Small intestine (tissue), 7 donors: ENCODE measurements at regions not wholly inside any gene's neighbourhood (a gene's known extent, or its start where the extent isn't known, plus 50 kb on each side); places are given as distances from the start of the nearest gene placed in this dataset.

Experiments
- DNase-seq, 2 donors: peaks; one replicate each; pipeline versions ENCODE4 v3.0.0 to v3.0.0-alpha.2; 2013
- FAIRE-seq: peaks from 2 replicates; lab custom pipeline; 2012; peaks lifted over from hg19 to GRCh38; lab: Jason Lieb, UNC
- H3K27ac ChIP-seq, 3 donors: one replicate each; pipeline ENCODE4 v1.5.1; 2013; ENCODE audit warnings: low read length in 2 of 3, mild to moderate bottlenecking in 2 of 3, control low read depth in 1 of 3, inconsistent platforms in 1 of 3, low read depth in 1 of 3, moderate library complexity in 1 of 3
- H3K27me3 ChIP-seq, 3 donors: one replicate each; pipeline ENCODE4 v1.6.1; 2013; ENCODE audit warnings: low read length in 3 of 3, inconsistent platforms in 1 of 3; ENCODE audit not compliant: control insufficient read depth in 3 of 3, insufficient read depth in 3 of 3
- H3K36me3 ChIP-seq, 3 donors: one replicate each; pipeline ENCODE4 v1.6.1; 2013; ENCODE audit warnings: low read length in 3 of 3, inconsistent platforms in 1 of 3, low read depth in 1 of 3, mild to moderate bottlenecking in 1 of 3, moderate library complexity in 1 of 3; ENCODE audit not compliant: control insufficient read depth in 3 of 3, insufficient read depth in 2 of 3
- H3K4me1 ChIP-seq, 3 donors: one replicate each; pipeline ENCODE4 v1.6.1; 2013; ENCODE audit warnings: low read length in 2 of 3, inconsistent platforms in 1 of 3, low read depth in 1 of 3, mild to moderate bottlenecking in 1 of 3, moderate library complexity in 1 of 3; ENCODE audit not compliant: control insufficient read depth in 3 of 3, insufficient read depth in 2 of 3
- H3K4me3 ChIP-seq, 3 donors: one replicate each; pipeline ENCODE4 v1.5.1; 2013; ENCODE audit warnings: low read length in 3 of 3, control low read depth in 1 of 3, inconsistent platforms in 1 of 3, low read depth in 1 of 3, mild to moderate bottlenecking in 1 of 3, moderate library complexity in 1 of 3
- H3K9me3 ChIP-seq, 2 donors: one replicate each; pipeline ENCODE4 v1.6.1; 2013; ENCODE audit warnings: low read depth in 1 of 2, low read length in 1 of 2; ENCODE audit not compliant: control insufficient read depth in 2 of 2, insufficient read depth in 1 of 2
- WGBS, 3 donors: extraction: QIAGEN DNeasy Blood & Tissue Kit; methylation state at CpG; one replicate each; pipeline ENCODE4 v1.1.7; 2013; 5-methylcytosine and 5-hydroxymethylcytosine counted together
- donor health status: healthy with polysubstance abuse.
- donor health status: control.
- donor health status: control.
- donor health status: Bipolar disorder and iron deficiency.
- donor health status: healthy.

GRCh38 chr20:51218603-51219002 is 195.7 kb upstream of the KCNG1 start:
- FAIRE-seq = no peak
- WGBS, 3 donors = 83 to 100% (median 93%) methylated on average over 1 of the region's 1 CpG

GRCh38 chr20:51217347-51218045 is 194.6 kb upstream of the KCNG1 start:
- Histone ChIP-seq H3K36me3 (no peaks in the 10 kb centered on the region), H3K4me3 (no peak overlapping the region), H3K27ac (no peak overlapping the region), H3K9me3 (peaks cover 0 to 13% of the 10 kb centered on the region in 2 donors), H3K27me3 (peaks cover 0 to 28% (median 16%) of the 10 kb centered on the region in 3 donors), H3K4me1 (no peaks in the 10 kb centered on the region)
- WGBS, 3 donors = 90 to 98% (median 97%) methylated on average over 3 of the region's 3 CpGs
- no peak for DNase-seq
- FAIRE-seq = no peak

More at GRCh38 chr20:51218603-51219002, 195.7 kb upstream of the KCNG1 start:
- DNase-seq = no peak
- no peaks in the 10 kb centered on the region for H3K36me3 ChIP-seq
- H3K9me3 ChIP-seq = peaks cover 0 to 13% of the 10 kb centered on the region in 2 donors
- no peak overlapping the region for H3K4me3 ChIP-seq
- no peak overlapping the region for H3K27ac ChIP-seq
- H3K4me1 ChIP-seq = no peaks in the 10 kb centered on the region
- H3K27me3 ChIP-seq = peaks cover 0 to 39% (median 18%) of the 10 kb centered on the region in 3 donors

DNA sequence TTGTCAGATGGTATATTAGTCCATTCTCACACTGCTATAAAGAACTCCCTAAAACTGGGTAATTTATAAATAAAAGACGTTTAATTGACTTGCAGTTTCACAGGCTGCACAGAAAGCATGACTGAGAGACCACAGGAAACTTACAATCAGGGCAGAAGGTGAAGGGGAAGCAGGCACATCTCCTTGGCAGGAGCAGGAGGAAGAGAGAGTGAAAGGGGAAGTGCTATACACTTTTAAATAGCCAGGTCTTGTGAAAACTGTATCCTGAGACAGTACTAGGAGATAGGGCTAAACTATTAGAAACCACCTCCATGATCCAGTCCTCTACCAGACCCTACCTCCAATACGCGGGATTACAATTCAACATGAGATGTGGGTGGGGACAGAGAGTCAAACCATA is 193.9 kb upstream of the KCNG1 start:
- no peak for FAIRE-seq
- no peak for DNase-seq
- Histone ChIP-seq H3K27ac (no peak overlapping the region), H3K4me1 (peaks cover 0 to 4% (median 0%) of the 10 kb centered on the region in 3 donors), H3K27me3 (peaks cover 0 to 22% (median 16%) of the 10 kb centered on the region in 3 donors), H3K4me3 (no peak overlapping the region), H3K36me3 (no peaks in the 10 kb centered on the region), H3K9me3 (peaks cover 0 to 13% of the 10 kb centered on the region in 2 donors)
- WGBS, 3 donors = 67 to 72% (median 71%) methylated on average over 3 of the region's 3 CpGs

GRCh38 chr20:51212816-51213215 is 189.9 kb upstream of the KCNG1 start:
- Histone ChIP-seq H3K4me1 (peaks cover 0 to 10% (median 0%) of the 10 kb centered on the region in 3 donors), H3K27ac (no peak overlapping the region), H3K36me3 (no peaks in the 10 kb centered on the region), H3K4me3 (no peak overlapping the region), H3K9me3 (peaks cover 0 to 11% of the 10 kb centered on the region in 2 donors), H3K27me3 (peaks cover 0 to 6% (median 3%) of the 10 kb centered on the region in 3 donors)
- WGBS, 3 donors = 59 to 63% (median 61%) methylated on average over 3 of the region's 3 CpGs
- no peak for DNase-seq
- no peak for FAIRE-seq

DNA sequence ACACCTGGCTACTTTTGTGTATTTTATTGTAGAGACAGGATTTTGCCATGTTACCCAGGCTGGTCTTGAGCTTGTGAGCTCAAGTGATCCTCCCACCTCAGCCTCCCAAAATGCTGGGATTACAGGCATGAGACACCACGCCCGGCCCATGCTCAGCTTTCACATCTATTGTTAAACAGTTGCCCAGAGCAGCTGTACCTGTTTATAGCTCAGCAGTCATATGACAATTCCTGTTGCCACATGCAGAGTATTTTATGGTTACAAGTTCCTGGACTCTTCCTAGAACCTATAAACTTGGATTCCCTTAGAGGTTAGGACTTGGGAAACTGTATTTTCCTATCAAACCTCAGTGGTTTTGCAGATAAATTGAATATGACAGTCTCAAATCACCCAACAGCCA is 188.3 kb upstream of the KCNG1 start:
- Histone ChIP-seq H3K36me3 (no peaks in the 10 kb centered on the region), H3K27me3 (peaks cover 0 to 6% (median 3%) of the 10 kb centered on the region in 3 donors), H3K4me3 (no peak overlapping the region), H3K9me3 (no peaks in the 10 kb centered on the region), H3K27ac (peak overlapping the region in 1 of 3 donors; percentile 60), H3K4me1 (peaks cover 0 to 10% (median 0%) of the 10 kb centered on the region in 3 donors)
- FAIRE-seq (no peak), DNase-seq (peak in 1 of 2 donors; percentile 77)
- WGBS, 3 donors = 30 to 81% (median 44%) methylated on average over 2 of the region's 2 CpGs

GRCh38 chr20:51210084-51210483 is 187.2 kb upstream of the KCNG1 start:
- Histone ChIP-seq H3K9me3 (no peaks in the 10 kb centered on the region), H3K27ac (no peak overlapping the region), H3K27me3 (peaks cover 0 to 3% (median 3%) of the 10 kb centered on the region in 3 donors), H3K4me1 (peaks cover 0 to 10% (median 0%) of the 10 kb centered on the region in 3 donors), H3K36me3 (no peaks in the 10 kb centered on the region), H3K4me3 (no peak overlapping the region)
- WGBS, 3 donors = 32 to 55% (median 42%) methylated on average over 1 of the region's 1 CpG
- no peak for DNase-seq
- FAIRE-seq = no peak

- no peak overlapping the region for H3K27ac ChIP-seq
- H3K9me3 ChIP-seq = no peaks in the 10 kb centered on the region
- DNase-seq = no peak
- H3K27me3 ChIP-seq = peaks cover 0 to 4% (median 1%) of the 10 kb centered on the region in 3 donors
- 35 to 55% (median 39%) methylated on average over 3 of the region's 3 CpGs for WGBS, 3 donors
- no peak overlapping the region for H3K4me3 ChIP-seq
- no peak for FAIRE-seq
- H3K36me3 ChIP-seq = no peaks in the 10 kb centered on the region
- peaks cover 0 to 10% (median 0%) of the 10 kb centered on the region in 3 donors for H3K4me1 ChIP-seq
Measured at GRCh38 chr20:51208162-51208561, 185.3 kb upstream of the KCNG1 start.

DNA sequence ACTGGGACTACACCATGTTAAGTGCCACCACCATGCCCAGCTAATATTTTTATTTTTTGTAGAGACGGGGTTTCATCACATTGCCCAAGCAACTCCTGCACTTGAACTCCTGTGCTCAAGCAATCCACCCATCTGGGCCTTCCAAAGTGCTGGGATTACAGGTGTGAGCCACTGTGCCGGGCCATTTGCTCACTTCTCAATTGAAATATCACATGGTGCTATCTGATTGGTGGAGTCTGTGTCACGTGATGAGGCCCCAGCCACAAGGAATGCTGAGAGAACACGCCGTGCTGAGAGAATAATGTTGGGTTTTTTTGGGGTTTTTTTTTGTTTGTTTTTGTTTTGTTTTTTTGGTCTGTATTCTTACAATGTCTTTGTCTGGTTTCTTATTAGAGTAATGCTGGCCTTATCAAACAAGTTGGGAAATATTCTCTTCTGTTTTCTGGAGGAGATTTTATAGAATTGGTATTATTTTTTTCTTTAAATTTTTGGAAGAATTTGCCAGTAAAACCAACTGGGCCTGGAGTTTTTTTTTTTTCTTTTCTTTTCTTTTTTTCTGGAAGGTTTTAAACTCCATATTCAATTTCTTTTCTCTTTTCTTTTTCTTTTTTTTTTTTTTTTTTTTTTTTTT is 183.2 kb upstream of the KCNG1 start:
- Histone ChIP-seq H3K4me3 (no peak overlapping the region), H3K9me3 (no peaks in the 10 kb centered on the region), H3K36me3 (no peaks in the 10 kb centered on the region), H3K27ac (no peak overlapping the region), H3K4me1 (no peaks in the 10 kb centered on the region), H3K27me3 (peaks cover 0 to 7% (median 3%) of the 10 kb centered on the region in 3 donors)
- 74 to 83% (median 80%) methylated on average over 5 of the region's 5 CpGs for WGBS, 3 donors
- DNase-seq (no peak), FAIRE-seq (no peak)
